Esophagus (tissue), 2 donors: ENCODE measurements at regions not wholly inside any gene's neighbourhood (a gene's known extent, or its start where the extent isn't known, plus 50 kb on each side); places are given as distances from the start of the nearest gene placed in this dataset.

ENCODE experiments used
- H3K27ac ChIP-seq, 2 donors: one replicate each; pipeline ENCODE4 v1.5.1; 2013; ENCODE audit warnings: low read depth in 2 of 2, mild to moderate bottlenecking in 2 of 2, inconsistent platforms in 1 of 2, low read length in 1 of 2, moderate library complexity in 1 of 2
- H3K27me3 ChIP-seq, 2 donors: one replicate each; pipeline ENCODE4 v1.6.1; 2013; ENCODE audit warnings: low read length in 2 of 2, control low read depth in 1 of 2, mild to moderate bottlenecking in 1 of 2; ENCODE audit not compliant: insufficient read depth in 2 of 2, control insufficient read depth in 1 of 2
- H3K36me3 ChIP-seq, 2 donors: one replicate each; pipeline ENCODE4 v1.6.1; 2013; ENCODE audit warnings: low read length in 1 of 2; ENCODE audit not compliant: control insufficient read depth in 2 of 2, insufficient read depth in 2 of 2
- H3K4me1 ChIP-seq, 2 donors: one replicate each; pipeline ENCODE4 v1.6.1; 2013; ENCODE audit warnings: low read length in 1 of 2; ENCODE audit not compliant: control insufficient read depth in 2 of 2, insufficient read depth in 2 of 2
- H3K4me3 ChIP-seq, 2 donors: one replicate each; pipeline ENCODE4 v1.5.1; 2013; ENCODE audit warnings: low read length in 2 of 2, mild to moderate bottlenecking in 2 of 2, low read depth in 1 of 2, moderate library complexity in 1 of 2
- H3K9me3 ChIP-seq, 2 donors: one replicate each; pipeline ENCODE4 v1.6.1; 2013; ENCODE audit warnings: mild to moderate bottlenecking in 2 of 2, low read depth in 1 of 2, low read length in 1 of 2, moderate library complexity in 1 of 2; ENCODE audit not compliant: control insufficient read depth in 2 of 2, insufficient read depth in 1 of 2
- WGBS, 2 donors: extraction: QIAGEN DNeasy Blood & Tissue Kit; methylation state at CpG; one replicate each; pipeline ENCODE4 v1.1.7; 2013; 5-methylcytosine and 5-hydroxymethylcytosine counted together
- donor health status: healthy with polysubstance abuse.
- donor health status: Bipolar disorder and iron deficiency.

DNA sequence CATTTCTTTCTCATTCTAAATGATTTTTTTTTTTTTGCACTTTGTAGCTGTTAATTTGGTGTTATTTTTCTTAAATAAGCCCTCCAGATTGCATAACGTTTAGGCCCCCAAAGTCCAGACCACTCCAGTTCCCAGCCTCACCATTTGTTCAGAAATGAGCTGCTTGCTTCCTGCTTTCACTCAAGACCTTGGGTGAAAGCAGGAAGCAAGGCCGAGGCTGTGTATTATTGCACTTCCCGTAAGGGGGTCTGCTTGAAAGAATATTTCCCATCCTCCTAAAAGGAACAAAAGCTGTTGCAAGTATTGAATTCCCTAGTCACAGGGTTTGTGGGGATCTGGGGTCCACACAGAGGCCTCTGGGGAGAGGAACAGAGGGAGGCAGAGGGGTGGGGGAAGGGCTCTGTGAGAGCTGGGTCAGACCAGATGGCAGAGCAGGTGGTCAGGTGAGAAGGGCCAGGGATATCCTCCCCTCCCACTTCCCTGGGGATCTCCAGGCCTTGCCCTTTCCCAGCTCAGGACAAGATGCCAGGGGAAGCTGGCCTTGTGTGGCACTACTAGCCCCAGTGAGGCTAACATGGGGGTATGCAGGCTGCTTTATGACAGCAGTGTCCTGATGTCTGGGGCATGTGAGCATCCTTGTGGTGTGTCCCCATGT, 51.6 kb upstream of the MYEOV start:
- H3K27ac ChIP-seq = no peak overlapping the region
- H3K9me3 ChIP-seq = peaks cover 0 to 8% of the 10 kb centered on the region in 2 donors
- peaks cover 0 to 5% of the 10 kb centered on the region in 2 donors for H3K4me1 ChIP-seq
- H3K4me3 ChIP-seq = no peak overlapping the region
- no peaks in the 10 kb centered on the region for H3K36me3 ChIP-seq
- H3K27me3 ChIP-seq = no peaks in the 10 kb centered on the region
- WGBS, 2 donors = 71 to 75% methylated on average over 3 of the region's 3 CpGs

DNA sequence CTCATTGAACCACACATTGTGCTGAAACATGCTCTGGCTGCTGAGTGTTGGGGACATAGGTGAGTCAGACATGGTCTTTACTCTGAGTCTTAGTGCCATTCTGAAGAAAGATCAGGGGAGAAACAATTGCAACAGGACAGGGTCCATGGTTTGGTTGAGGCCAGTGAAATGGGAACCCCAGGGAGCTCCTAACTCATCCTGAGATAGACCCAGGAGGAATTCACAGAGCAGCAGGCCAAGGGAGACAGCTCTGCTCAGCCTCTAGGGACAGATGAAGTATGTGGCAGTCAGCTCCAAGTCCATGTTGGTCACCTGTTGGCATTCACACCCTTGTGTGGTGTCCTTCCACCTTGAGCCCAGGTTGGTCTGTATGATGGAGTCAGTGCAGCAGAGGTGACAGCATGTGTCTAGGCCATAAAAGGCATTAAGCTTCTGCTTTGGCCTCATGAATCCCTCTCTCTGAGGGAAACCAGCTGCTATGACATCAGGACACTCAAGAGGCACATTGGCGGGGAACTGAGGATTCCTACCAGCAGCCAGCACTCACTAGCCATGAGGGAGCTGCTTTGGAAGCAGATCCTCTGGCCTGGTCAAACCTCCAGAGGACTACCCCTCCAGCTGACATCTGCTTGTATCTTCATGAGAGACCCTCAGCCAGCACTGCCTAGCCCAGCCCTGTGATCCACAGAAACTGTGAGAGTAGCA, 50.3 kb upstream of the MYEOV start:
- Histone ChIP-seq H3K27me3 (no peaks in the 10 kb centered on the region), H3K4me3 (no peak overlapping the region), H3K4me1 (peaks cover 0 to 5% of the 10 kb centered on the region in 2 donors), H3K36me3 (no peaks in the 10 kb centered on the region), H3K9me3 (peaks cover 0 to 8% of the 10 kb centered on the region in 2 donors), H3K27ac (no peak overlapping the region)
- WGBS, 2 donors = 92 to 93% methylated on average over 1 of the region's 1 CpG
